GM18867 (cell line): ENCODE measurements at regions not wholly inside any gene's neighbourhood (a gene's known extent, or its start where the extent isn't known, plus 50 kb on each side); places are given as distances from the start of the nearest gene placed in this dataset.

ENCODE experiments used
- ATAC-seq: cut with Tn5 transposase; IDR thresholded peaks from one replicate; pipeline ENCODE4 v1.9.1; 2021; ENCODE audit warnings: mild to moderate bottlenecking, moderate library complexity; ENCODE audit not compliant: unreplicated experiment

- no peak for ATAC-seq
Observed at GRCh38 chr7:131741446-131741845, 185.0 kb upstream of the PODXL start.

GRCh38 chr7:131737746-131738465 is 181.5 kb upstream of the PODXL start:
- no peak for ATAC-seq

- ATAC-seq = no peak
Observed at GRCh38 chr7:131735101-131735500, 178.7 kb upstream of the PODXL start.

- ATAC-seq = no peak
Observed at GRCh38 chr7:131733604-131734003, 177.2 kb upstream of the PODXL start.

- ATAC-seq = no peak
Observed at GRCh38 chr7:131727189-131727588, 170.8 kb upstream of the PODXL start.

- ATAC-seq = no peak
Observed at GRCh38 chr7:131726686-131727085, 170.3 kb upstream of the PODXL start.

- no peak for ATAC-seq
Observed at GRCh38 chr7:131726031-131726430, 169.6 kb upstream of the PODXL start.

- no peak for ATAC-seq
Observed at GRCh38 chr7:131724776-131725345, 168.4 kb upstream of the PODXL start.

- no peak for ATAC-seq
Observed at GRCh38 chr7:131723926-131724325, 167.5 kb upstream of the PODXL start.

GRCh38 chr7:131722371-131722770 is 165.9 kb upstream of the PODXL start:
- ATAC-seq = no peak

GRCh38 chr7:131721660-131722059 is 165.2 kb upstream of the PODXL start:
- no peak for ATAC-seq

- no peak for ATAC-seq
Observed at GRCh38 chr7:131720703-131721102, 164.3 kb upstream of the PODXL start.

- ATAC-seq = no peak
Observed at GRCh38 chr7:131717181-131717580, 160.8 kb upstream of the PODXL start.

- no peak for ATAC-seq
Observed at GRCh38 chr7:131699323-131699722, 142.9 kb upstream of the PODXL start.

- no peak for ATAC-seq
Observed at GRCh38 chr7:131692131-131692960, 135.9 kb upstream of the PODXL start.

- no peak for ATAC-seq
Observed at GRCh38 chr7:131691454-131692130, 135.2 kb upstream of the PODXL start.

GRCh38 chr7:131690441-131690840 is 134.0 kb upstream of the PODXL start:
- ATAC-seq = no peak

GRCh38 chr7:131689662-131690234 is 133.3 kb upstream of the PODXL start:
- ATAC-seq = no peak

- peak; percentile 71 for ATAC-seq
Observed at GRCh38 chr7:131688738-131689661, 132.6 kb upstream of the PODXL start.

GRCh38 chr7:131687296-131687695 is 130.9 kb upstream of the PODXL start:
- no peak for ATAC-seq
